Posterior cingulate gyrus (tissue), 11 donors: ENCODE measurements at regions not wholly inside any gene's neighbourhood (a gene's known extent, or its start where the extent isn't known, plus 50 kb on each side); places are given as distances from the start of the nearest gene placed in this dataset.
"Not testable (repeated sequence)": the region's sequence is repeated elsewhere in the genome, so short reads cannot be mapped to it uniquely, and the experiment has no call there.

ENCODE experiments used
- DNase-seq, 10 donors: peaks; one replicate each; pipeline versions ENCODE4 v3.0.0 to v3.0.0-alpha.2; 2020 to 2021; ENCODE audit warnings: mixed read lengths in 3 of 10
- intact Hi-C: fragments of 100-400 bp; cut with DNase I; formaldehyde crosslinking; loops from one replicate; pipeline ENCODE4 v1.15.1; 2023

DNA sequence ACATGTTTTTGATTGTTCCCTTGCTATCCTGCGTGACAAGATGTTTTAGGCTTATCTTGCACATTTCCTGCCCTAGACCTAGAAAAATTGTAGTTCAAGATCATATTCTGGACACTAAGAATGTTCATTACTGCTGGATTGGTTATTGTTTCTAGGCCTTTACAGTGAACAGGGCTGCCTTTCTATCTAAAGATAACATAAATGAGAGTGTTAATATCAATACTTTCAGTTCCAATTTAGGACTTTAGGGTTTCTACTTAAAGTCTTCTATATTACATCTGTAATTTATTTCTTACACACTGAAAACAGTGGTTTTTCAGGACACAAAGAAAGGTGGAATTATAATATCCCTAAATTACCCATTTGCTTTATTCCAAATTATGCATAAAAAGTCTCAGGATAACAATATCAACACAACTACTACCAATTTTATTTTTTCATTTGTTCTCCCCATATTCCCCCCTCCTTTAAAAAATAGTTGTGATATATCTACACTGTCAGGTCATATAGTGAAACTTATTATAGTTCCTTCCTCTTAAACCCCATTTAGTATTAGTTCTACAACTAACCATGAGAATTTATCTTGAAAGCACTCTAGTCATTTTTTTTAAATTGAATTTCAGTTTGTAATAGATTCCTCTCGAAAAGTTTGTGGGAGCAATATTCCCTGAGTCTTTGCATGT, 293.9 kb upstream of the RIOK2 start:
- intact Hi-C loops, result no loop called here
- DNase-seq, result no peak

DNA sequence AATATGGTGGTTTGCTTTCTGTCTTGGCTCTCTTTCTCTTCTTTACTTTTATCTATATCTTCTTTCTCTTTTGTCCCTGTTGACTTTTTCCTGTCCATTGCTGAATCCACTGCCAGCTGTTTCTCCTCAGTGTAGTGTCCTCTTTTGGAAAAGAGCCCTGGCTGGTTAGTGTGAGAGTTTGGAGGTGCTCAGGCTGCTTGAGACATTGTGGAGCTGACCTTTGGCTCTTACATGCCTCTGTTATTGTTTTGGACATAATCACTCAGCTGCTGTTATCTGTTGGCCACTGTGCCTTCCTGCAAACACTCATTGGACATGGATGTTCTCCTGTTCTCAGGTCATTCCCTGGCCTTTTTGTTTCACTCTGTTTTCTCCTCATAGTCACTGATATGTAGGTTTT, 295.4 kb upstream of the RIOK2 start:
- intact Hi-C loops, result no loop called here
- DNase-seq, result no peak

DNA sequence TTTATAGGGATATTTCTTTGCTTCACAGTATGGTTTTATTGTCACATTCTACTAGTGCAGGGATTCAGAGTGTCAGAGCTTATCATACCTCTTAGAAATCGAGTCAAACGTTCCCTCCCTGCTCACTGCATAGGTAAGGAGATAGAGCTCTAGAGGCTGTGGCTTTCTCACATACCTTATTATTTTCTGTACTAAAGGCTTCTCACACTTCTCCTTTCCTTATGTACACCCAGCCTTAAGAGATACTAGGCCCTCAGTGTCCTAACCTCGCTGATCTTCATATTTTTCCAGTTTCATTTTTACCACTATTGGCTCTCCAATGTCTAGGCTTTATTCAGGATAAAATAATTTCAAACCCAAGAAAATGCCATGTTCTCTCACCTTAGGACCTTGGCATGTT, 297.3 kb upstream of the RIOK2 start:
- no peak for DNase-seq
- intact Hi-C loops, result no loop called here

DNA sequence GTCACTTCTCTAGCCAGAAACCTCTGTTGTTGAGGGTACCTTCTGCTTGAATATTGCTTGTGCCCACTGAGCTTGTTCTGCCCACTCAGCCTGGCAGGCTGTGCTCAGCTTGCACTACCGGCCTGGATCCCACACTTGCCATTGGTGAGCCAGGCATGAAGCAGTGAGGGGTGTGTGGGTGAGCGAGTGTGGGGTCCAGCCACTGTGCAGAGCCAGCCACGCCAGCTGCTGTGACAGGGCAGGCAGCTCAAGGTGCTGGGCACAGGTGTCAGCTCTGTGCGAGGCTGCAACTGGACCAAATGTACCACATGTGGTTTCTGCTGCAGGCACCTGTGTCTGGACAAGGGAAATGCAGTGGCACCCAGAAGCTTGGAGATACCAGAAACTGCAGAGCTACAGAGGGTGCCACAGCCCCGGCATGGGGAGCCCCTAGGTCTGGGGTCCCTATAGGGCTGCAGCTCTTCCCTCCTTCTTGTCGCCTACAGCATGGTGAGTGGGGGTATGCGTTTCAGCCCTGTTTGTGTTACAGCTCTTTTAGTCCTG, 305.1 kb upstream of the RIOK2 start:
- peak in 3 of 10 donors; percentile 39 to 78 (median 72) for DNase-seq
- intact Hi-C loops, result no loop called here

DNA sequence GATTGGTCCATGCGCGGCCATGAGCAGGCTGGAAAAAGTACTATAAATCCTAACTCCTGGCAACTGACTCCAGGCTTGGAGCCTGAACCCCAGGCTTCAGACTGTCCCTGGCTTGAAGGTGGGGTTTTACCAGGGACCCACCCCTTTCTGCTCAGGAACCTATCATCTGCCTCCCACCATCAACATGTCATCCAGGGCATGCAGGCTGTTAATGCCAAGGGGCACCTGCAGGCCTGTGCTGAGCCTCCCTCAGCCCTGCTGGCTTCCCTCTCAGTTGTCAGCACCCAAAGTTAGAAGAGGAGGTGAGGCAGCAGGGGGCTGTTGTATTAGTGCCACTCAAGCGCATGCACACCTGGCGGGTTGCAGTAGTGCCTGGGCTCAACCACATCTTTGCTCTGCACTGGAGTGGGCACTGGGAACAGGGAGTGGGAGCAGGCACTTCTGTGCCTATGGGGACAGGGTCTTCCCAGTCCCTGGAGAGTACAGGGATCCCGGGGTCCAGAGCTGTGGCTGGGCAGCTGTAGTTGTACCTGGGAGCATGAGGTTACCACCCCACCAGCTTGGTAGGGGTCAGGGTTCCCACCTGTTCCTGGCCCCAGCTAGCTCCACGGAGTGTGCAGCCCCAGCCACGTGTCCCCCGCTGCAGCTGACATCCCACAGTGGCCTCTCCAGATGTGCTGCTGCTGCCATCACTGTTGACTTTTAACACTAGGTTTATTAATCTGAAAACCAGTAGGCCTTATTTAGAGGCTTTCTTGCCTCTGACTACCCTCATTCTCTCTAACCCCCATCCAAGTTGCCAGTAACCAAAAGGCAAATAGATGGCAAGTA, 306.2 kb upstream of the RIOK2 start:
- peak in 3 of 10 donors; percentile 46 to 59 (median 58) for DNase-seq
- intact Hi-C loops, result no loop called here

DNA sequence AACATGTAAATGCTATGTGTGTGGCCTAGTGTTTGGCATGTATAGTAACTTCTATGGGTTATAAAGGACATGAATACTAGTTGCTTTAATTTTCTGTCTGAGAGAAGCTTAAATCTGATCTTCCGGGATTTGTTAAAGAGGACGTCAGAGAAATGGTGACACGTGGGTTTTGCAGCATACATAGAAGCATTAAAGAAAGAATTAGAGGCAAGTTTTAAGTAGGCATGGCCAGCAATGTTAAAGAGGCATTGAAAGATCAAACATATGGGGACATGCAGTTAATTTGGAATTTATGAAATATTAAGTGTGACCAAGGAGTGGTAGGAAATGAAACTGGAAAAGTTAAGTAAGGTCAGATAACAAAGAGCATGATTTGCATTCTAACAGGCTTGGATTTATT, 311.4 kb upstream of the RIOK2 start:
- DNase-seq, result no peak
- intact Hi-C loops, result no loop called here

DNA sequence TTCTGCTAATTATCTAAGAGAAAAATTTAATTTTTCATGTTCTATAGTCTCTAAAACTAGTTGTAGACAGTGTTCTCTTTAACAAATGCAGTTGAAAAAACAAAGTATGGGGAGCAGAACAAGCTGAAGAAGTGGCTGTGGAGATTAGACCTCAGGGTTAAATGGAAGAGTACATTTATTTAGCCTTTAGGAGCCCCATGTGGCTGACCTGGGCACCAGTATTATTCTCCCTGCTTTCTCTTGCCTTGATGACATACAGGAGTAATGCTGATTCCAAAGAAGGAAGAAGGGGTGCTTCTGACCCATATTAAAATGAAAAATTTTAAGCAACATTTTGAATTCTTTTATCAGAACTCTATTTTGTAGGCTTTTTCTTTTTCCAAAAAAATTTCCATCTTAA, 312.3 kb upstream of the RIOK2 start:
- intact Hi-C loops, result no loop called here
- no peak for DNase-seq

DNA sequence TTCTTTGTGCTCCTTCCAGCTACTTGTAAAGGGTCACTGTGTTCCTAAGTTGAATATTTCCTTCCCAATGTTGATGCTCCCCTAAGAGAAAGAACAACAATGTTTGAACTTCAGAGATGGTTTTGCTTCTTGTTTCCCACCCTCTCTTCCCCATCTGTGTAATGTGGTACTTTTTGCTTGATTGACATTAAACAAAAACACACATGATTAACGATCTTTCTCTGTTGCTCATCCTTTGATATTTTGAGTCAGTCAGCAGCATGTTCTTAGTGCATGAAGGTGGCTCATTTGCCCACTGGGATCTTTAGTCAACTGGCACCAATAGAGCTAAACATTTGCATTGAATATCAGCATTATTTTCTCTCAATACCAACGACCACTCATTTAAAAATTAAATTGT, 313.0 kb upstream of the RIOK2 start:
- intact Hi-C loops, result no loop called here
- no peak for DNase-seq

DNA sequence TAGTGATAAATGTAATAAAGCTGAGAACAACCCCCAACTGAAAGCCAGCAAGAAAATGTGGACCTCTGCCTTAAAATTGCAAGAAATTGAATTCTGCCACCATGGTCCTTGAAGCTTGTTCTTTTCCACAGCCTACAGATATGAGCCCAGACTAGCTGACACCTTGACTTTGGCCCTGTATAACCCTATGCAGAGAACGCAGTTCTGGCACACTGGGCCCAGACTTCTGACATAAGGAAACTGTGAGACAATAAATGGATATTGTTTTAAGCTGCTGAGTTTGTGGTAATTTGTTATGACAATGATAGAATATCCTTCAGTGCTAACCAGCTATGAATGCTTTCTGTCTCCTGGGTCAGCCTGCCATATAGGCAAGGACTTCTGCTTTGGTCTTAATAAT, 315.6 kb upstream of the RIOK2 start:
- no peak for DNase-seq
- intact Hi-C loops, result no loop called here

DNA sequence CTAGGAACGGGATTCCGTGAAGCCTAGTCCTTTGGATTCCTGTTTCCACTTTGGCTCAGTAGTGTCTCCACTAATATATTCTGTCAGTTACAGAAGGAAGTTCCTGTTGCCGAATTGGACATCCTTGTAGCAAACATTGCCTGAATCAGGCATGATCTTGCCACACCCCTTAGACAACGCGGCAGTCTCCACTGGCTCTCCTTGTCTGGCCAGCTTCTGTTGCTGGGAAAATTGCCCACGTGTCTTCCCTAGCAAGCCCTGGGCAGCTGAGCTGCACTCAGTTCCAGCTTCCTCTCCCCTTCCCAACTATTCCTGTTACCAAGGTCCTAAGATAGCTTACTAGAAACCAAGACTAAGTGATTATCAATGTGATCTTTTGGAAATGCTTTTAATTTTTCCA, 316.6 kb upstream of the RIOK2 start:
- peak in 4 of 10 donors; percentile 20 to 74 (median 50) for DNase-seq
- intact Hi-C loops, result no loop called here

DNA sequence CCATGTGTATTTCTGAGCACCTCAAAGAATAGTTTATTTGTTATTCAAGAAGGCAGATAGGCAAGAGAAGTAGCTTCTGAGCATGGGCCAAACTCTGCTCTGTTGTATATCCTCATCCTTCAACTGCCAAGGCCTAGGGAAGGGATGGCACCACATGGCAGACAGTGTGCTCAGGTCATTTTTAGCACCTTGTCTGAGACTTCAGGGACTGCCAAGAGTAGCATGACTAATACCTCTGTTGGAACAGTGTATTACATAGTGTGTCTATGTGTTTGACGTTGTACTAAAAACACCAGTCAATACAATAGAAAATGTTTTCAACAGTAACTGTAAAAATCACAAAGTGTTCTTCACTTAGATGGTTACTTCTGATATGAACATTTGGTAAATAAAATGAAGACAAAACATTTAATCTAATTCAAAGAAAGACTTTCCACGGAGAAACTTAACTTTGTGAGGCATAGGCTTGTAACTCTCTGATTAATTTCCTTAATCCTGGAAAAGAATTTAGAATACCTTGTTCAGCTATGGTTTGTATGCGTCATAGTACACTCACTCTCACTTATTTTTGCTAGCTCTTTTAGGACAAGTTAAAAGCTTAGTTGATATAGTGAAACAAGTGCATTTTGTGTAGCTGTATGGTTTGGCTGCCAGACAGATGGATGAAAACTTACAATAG, 318.4 kb upstream of the RIOK2 start:
- intact Hi-C loops, result no loop called here
- DNase-seq, result peak in 3 of 10 donors; percentile 32 to 58 (median 47)

DNA sequence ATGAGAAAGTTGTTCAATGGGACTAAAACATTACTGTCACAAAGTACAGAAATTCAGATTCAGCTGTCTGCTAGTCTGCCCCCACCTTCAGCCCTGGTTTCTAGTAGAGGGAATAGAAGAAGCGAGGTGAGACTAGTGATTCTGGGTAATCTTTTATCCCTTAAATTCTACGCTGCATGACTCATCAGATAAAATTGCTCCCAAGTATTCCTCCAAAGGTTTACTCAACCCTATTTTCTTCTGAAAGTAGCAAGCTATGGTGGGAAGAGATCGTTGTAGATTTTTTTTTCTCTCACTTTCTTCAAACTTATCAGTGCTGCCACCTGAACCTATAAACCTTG, 318.9 kb upstream of the RIOK2 start:
- intact Hi-C loops, result no loop called here
- no peak for DNase-seq

DNA sequence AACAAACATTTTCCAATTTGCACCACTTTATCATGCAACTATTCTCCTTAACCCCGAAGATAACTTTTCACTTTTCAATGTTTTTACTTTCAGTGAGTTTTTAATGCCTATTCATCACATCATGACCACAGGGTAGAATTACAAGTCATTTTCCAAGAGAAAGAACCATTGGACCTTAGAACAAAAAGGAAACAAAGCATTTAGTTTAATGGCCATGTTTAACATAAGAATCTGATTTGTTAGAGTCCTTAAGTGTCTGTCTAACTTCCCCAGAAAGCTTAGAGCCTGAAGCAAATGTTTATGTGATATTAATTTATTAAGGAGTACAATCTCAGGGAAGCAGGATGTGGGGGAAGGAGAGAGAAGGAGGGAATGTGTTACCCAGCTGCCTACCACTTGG, 325.8 kb upstream of the RIOK2 start:
- DNase-seq, result no peak
- intact Hi-C loops, result no loop called here

DNA sequence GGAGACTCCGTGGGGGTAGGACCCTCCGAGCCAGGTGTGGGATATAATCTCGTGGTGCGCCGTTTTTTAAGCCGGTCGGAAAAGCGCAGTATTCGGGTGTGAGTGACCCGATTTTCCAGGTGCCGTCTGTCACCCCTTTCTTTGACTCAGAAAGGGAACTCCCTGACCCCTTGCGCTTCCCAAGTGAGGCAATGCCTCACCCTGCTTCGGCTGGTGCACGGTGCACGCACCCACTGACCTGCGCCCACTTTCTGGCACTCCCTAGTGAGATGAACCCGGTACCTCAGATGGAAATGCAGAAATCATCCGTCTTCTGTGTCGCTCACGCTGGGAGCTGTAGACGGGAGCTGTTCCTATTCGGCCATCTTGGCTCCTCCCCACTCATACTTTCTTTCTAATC, 336.5 kb upstream of the RIOK2 start:
- intact Hi-C loops, result not testable (repeated sequence)
- peak in 1 of 10 donors; percentile 58 for DNase-seq

DNA sequence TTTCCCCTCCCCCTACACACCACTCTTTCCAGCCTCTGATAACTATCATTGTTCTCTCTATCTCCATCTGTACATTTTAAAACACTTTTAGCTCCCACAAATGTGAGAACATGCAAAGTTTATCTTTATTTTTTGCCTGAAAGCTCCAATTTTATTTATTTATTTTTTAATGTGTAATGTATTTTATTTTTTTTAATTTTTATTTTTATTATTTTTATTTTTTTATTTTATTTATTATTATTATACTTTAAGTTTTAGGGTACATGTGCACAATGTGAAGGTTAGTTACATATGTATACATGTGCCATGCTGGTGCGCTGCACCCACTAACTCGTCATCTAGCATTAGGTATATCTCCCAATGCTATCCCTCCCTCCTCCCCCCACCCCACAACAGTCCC, 340.3 kb upstream of the RIOK2 start:
- intact Hi-C loops, DNase-seq: not testable (repeated sequence)

DNA sequence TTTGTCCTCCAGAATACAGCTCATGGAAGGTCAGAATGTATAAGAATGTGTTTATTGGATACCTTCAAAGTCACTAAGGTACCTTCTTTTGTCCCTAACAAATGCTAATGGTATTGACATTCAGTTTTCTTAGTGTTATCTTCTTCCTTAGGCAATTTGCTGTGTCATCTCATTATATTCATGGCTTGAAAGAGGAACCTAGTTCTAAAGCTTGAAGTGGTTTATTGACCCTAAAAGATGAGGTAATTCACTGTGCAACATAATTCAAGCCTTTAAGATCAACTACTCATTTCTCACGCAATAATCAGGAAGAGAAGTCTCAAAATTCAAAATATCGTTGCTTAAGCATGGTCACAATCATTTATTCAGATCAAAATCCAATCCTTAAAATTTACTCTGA, 342.7 kb upstream of the RIOK2 start:
- intact Hi-C loops, result no loop called here
- DNase-seq, result no peak

DNA sequence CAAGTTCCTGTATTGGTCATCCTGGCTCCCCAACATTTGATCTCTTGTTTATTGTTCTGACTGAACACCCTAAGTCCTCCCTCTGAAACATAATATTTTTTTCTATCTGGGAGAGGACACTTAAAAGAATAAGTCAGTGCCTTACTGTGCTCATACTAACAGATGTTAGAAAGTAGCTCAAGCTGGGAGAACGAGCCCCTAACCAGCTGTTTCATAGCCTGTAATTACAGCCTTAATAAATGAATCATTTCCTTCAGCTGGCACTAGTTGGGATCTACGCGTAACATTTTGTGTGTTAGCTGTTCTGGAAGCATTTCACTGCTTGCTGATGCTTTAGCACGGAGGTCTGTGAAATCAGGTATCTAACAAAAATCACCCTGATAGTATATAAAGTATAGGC, 345.9 kb upstream of the RIOK2 start:
- intact Hi-C loops, result no loop called here
- DNase-seq, result no peak

DNA sequence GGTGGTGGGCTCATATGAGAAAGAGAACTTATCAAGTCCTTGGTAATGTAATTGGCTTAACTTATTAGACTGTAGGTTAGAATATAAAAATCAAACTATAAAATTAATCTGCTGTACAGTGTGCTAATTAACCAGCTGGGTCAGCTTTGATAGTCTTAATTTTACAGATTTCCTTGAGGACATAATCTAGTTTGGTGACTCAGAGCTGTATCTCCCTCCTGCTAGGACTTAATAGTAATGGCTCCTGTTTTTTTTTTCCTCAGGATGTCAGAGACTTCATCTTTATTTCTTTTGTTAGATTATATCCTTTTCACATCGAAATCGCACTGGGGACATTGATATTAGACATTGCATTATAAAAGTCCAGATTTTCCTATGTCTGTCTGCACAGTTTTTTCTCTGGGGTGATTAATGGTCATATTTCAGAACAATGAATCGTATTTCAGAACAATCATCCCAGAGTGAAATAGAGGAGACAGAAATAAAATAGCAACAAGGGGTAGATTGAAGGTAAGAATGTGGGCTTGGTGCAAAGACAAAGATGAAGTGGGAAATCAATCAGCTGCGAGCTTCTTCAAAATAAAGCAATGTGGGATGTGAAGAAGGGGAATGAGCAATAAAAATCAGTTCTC, 346.4 kb upstream of the RIOK2 start:
- no peak for DNase-seq
- intact Hi-C loops, result no loop called here

DNA sequence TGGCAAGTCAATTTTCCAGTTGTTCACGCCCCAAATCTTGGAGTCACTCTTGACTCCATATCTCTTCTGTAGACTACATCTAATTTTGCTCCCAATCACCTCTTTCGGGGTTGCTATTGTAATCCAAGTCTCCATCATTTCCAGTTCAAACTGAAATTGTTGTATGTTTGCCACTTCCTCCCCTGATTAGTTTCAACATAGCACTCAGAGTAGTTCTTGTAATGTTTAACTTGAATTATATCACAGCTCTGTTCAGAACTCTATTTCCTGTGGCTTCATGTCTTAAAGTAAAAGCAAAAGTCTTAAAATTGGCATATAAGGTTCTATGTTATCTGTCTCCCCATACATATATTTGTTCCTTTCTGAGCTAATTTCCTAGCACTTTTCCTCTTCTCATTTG, 348.5 kb upstream of the RIOK2 start:
- no peak for DNase-seq
- intact Hi-C loops, result loop anchor here (5.0 kb wide), 1 partner anchor 299 kb away; no protein-coding TSS in a partner anchor

DNA sequence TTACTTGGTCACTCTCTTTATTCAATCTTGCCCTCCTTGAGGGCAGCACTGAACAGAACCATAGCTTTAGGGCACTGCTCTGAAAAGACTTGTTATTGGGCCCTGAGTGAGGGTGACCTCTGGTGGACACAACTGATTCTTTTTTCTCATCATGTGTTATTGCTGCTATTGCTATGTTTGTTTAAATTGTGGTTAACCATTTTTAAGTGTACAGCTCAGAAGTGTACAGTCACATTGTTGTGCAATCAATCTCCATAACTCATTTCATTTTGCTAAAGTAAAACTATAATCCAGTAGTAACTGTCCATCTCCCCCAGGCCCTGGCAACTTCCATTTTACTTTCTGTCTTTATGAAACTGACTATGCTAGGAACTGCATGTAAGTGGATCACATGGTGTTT, 351.1 kb upstream of the RIOK2 start:
- DNase-seq, result peak in 3 of 10 donors; percentile 18 to 32 (median 27)
- intact Hi-C loops, result loop anchor here (5.0 kb wide), 1 partner anchor 302 kb away; no protein-coding TSS in a partner anchor

DNA sequence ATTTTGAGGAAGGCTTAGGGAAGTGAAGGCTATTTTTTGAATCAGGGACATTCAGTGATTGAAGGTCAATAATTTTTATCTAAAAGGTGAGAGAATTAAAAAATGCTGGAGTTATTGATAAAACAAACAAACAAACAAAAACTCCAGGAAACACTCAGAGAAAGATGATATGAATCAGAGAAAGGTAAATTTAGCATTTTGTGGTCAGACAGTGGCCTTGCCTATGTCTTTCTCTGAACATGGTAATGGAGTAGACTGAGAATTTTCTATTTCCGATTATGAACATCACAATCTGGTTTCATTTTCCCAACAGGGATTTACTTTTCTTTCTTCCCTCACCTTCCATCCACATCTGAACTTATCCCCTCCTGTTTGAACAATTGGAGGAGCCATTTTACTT, 353.6 kb upstream of the RIOK2 start:
- DNase-seq, result no peak
- intact Hi-C loops, result no loop called here
